A673 (cell line): ENCODE measurements at regions not wholly inside any gene's neighbourhood (a gene's known extent, or its start where the extent isn't known, plus 50 kb on each side); places are given as distances from the start of the nearest gene placed in this dataset.
"Not testable (repeated sequence)": the region's sequence is repeated elsewhere in the genome, so short reads cannot be mapped to it uniquely, and the experiment has no call there.

Experiments
- BruUV-seq: library from RNA; stranded (reverse); fragments of 400-500 nt; replicated peaks from 2 replicates; lab custom pipeline; 2021; lab: Mats Ljungman, UMichigan
- CTCF ChIA-PET: fragments of 300-600 bp; sonication (Branson Sonifier 250); formaldehyde crosslinking; loops from one replicate; lab custom pipeline; 2022; ENCODE audit warnings: antibody characterized with exemption; lab: Charles Lee
- POLR2A ChIA-PET: fragments of 300-600 bp; sonication (Branson Sonifier 250); formaldehyde crosslinking; loops from one replicate; lab custom pipeline; 2022; ENCODE audit warnings: antibody characterized with exemption; ENCODE audit not compliant: low non-redundant PET; lab: Charles Lee
- DNase-seq: peaks from one replicate; pipeline ENCODE4 v3.0.0-alpha.2; 2015; ENCODE audit warnings: low spot score
- H3K27ac ChIP-seq: fragments of 200-600 bp; sonication (generic); 2 replicates; pipeline ENCODE4 v1.5.1; 2016; ENCODE audit warnings: mixed run types, low read depth, mild to moderate bottlenecking, mixed read lengths, antibody characterized with exemption, low read length; ENCODE audit not compliant: poor library complexity, severe bottlenecking
- H3K27me3 ChIP-seq: fragments of 200-600 bp; sonication (generic); replicated peaks from 2 replicates; pipeline ENCODE4 v1.6.1; 2017; ENCODE audit warnings: mixed run types, low read depth, mild to moderate bottlenecking, mixed read lengths, antibody characterized with exemption, low read length; ENCODE audit not compliant: insufficient read depth, poor library complexity
- H3K36me3 ChIP-seq: fragments of 200-600 bp; sonication (generic); 2 replicates; pipeline ENCODE4 v1.6.1; 2016; ENCODE audit warnings: mixed run types, mild to moderate bottlenecking, mixed read lengths, antibody characterized with exemption, low read length; ENCODE audit not compliant: insufficient read depth, poor library complexity, severe bottlenecking
- H3K4me1 ChIP-seq: fragments of 200-600 bp; sonication (generic); 2 replicates; pipeline ENCODE4 v1.6.1; 2017; ENCODE audit warnings: mixed run types, mild to moderate bottlenecking, mixed read lengths, antibody characterized with exemption, low read length; ENCODE audit not compliant: insufficient read depth, poor library complexity, severe bottlenecking
- H3K4me3 ChIP-seq: fragments of 200-600 bp; sonication (generic); 2 replicates; pipeline ENCODE4 v1.5.1; 2016; ENCODE audit warnings: low read depth, mixed run types, mild to moderate bottlenecking, mixed read lengths, low read length; ENCODE audit not compliant: poor library complexity, severe bottlenecking
- H3K9me3 ChIP-seq: fragments of 200-600 bp; sonication (generic); 2 replicates; pipeline ENCODE4 v1.6.1; 2016; ENCODE audit warnings: mixed run types, low read depth, mild to moderate bottlenecking, mixed read lengths, antibody characterized with exemption, low read length; ENCODE audit not compliant: poor library complexity, severe bottlenecking
- EZH2 ChIP-seq: fragments of 200-600 bp; sonication (generic); IDR thresholded peaks from 2 replicates; pipeline ENCODE4 v1.6.1; 2017; ENCODE audit warnings: borderline replicate concordance, low read depth, mild to moderate bottlenecking, mixed read lengths, antibody characterized with exemption, low read length; ENCODE audit not compliant: poor library complexity, severe bottlenecking
- intact Hi-C: fragments of 100-400 bp; cut with micrococcal nuclease; formaldehyde crosslinking; loops from one replicate; pipeline ENCODE4 v1.10.0; 2022; ENCODE audit not compliant: unreplicated experiment
- TF ChIP-seq, protein P1 (sequence below): fragments of 300-800, 200-600 bp; sonication (generic); conservative IDR thresholded peaks from 2 replicates; pipeline ENCODE4 v1.5.1; 2017; ENCODE audit warnings: low read depth, mild to moderate bottlenecking, antibody characterized with exemption, low read length, moderate library complexity, mixed read lengths

DNA sequence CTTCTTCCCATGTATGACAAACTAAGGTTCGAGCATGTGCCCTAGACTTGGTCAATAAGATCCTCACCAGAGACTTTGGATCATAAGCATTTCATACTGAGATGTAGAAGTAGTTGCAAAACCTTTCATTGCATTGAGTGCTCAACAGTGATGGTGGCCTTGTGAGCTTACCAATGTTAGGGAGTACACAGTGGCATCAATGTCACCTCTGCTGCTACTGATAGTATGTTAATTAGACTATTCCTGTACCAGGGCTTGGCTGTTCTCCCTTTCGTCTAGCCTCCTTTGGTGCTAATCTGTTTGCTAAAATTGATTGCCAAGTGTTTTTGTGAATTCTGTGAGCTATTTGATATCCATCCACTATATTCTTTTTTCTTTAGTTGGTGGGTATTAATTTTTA, 264.5 kb upstream of the SEMA3C start:
- no peaks in the 10 kb centered on the region for H3K36me3 ChIP-seq
- ChIA-PET POLR2A (no interaction called here), CTCF (no interaction called here)
- H3K4me3 ChIP-seq = no peak overlapping the region
- TF ChIP-seq, protein P1, sequence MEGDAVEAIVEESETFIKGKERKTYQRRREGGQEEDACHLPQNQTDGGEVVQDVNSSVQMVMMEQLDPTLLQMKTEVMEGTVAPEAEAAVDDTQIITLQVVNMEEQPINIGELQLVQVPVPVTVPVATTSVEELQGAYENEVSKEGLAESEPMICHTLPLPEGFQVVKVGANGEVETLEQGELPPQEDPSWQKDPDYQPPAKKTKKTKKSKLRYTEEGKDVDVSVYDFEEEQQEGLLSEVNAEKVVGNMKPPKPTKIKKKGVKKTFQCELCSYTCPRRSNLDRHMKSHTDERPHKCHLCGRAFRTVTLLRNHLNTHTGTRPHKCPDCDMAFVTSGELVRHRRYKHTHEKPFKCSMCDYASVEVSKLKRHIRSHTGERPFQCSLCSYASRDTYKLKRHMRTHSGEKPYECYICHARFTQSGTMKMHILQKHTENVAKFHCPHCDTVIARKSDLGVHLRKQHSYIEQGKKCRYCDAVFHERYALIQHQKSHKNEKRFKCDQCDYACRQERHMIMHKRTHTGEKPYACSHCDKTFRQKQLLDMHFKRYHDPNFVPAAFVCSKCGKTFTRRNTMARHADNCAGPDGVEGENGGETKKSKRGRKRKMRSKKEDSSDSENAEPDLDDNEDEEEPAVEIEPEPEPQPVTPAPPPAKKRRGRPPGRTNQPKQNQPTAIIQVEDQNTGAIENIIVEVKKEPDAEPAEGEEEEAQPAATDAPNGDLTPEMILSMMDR = no peak
- TF ChIP-seq EZH2 = no peak
- H3K27me3 ChIP-seq = no peaks in the 10 kb centered on the region
- BruUV-seq = no TSS peak
- no peak for DNase-seq
- H3K4me1 ChIP-seq = no peaks in the 10 kb centered on the region
- H3K9me3 ChIP-seq = no peaks in the 10 kb centered on the region
- intact Hi-C loops = no loop called here
- no peak overlapping the region for H3K27ac ChIP-seq

DNA sequence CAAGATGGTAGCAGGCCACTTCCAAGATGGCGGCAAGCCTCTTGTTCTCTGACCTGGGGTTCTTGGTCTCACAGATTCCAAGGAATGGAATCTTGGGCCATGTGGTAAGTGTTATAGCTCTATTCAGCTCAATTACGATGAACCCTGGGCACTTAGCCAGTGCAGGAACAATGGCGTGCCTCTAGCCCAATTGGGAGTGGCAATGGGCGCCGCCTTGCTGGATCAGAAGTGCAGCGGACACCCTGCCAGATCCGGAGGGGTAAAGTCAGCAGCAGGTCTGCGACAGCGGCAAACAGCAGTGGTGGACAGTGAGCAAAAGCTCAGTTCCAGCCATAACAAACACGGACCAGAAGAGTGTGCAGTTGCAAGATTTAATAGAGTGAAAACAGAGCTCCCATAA, 263.2 kb upstream of the SEMA3C start:
- H3K4me3 ChIP-seq, H3K36me3 ChIP-seq, H3K9me3 ChIP-seq, H3K27ac ChIP-seq, H3K27me3 ChIP-seq, BruUV-seq, POLR2A ChIA-PET, CTCF ChIA-PET, H3K4me1 ChIP-seq, DNase-seq, intact Hi-C loops: not testable (repeated sequence)

DNA sequence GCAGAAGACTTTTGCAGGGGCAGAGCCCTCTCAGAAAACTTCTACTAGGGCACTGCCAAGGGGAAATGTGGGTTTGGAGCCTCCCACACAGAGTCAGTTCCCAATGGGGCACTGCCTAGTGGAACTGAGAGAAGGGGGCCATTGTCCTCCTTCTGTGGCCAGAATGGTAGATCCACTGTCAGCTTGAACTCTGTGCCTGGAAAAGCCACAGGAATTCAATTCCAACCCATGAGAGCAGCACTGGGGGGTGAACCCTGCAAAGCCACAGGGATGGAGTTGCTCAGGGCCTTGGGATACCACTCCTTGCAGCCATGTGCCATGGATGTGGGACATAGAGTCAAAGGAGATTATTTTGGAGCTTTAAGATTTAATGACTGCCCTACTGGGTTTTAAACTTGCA, 262.2 kb upstream of the SEMA3C start:
- Histone ChIP-seq H3K4me3 (no peak overlapping the region), H3K27me3 (no peaks in the 10 kb centered on the region), H3K27ac (no peak overlapping the region), H3K9me3 (no peaks in the 10 kb centered on the region), H3K36me3 (no peaks in the 10 kb centered on the region), H3K4me1 (no peaks in the 10 kb centered on the region)
- POLR2A ChIA-PET = no interaction called here
- no TSS peak for BruUV-seq
- intact Hi-C loops = no loop called here
- TF ChIP-seq, protein P1 = no peak
- TF ChIP-seq EZH2 = no peak
- no peak for DNase-seq
- CTCF ChIA-PET = no interaction called here

DNA sequence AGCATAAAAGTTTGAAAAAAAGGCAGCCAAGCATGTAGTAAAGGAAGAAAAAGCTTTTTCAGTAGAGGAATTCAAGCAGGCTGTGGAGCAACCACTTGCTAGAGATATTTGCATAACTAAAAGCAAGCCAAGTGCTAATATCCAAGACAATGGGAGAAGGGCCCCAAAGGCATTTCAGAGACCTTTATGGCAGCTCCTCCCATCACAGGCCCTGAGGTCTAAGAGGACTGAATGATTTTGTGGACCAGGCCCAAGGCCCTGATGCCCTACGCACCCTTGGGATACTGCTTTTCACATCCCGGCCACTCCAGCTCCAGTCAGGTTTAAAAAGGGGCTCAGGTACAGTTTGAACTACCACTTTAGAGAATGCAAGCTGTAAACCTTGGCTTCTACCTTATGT, 261.7 kb upstream of the SEMA3C start:
- ChIA-PET POLR2A (no interaction called here), CTCF (no interaction called here)

More for the DNA sequence above, 261.7 kb upstream of the SEMA3C start:
- TF ChIP-seq EZH2 = no peak
- TF ChIP-seq, protein P1 = no peak
- Histone ChIP-seq H3K27me3 (no peaks in the 10 kb centered on the region), H3K4me1 (no peaks in the 10 kb centered on the region), H3K9me3 (no peaks in the 10 kb centered on the region), H3K4me3 (no peak overlapping the region), H3K27ac (no peak overlapping the region), H3K36me3 (no peaks in the 10 kb centered on the region)
- DNase-seq = no peak
- no TSS peak for BruUV-seq
- intact Hi-C loops = no loop called here
